Testis (tissue), 2 donors: ENCODE measurements at regions not wholly inside any gene's neighbourhood (a gene's known extent, or its start where the extent isn't known, plus 50 kb on each side); places are given as distances from the start of the nearest gene placed in this dataset.

Source experiments
- CTCF ChIP-seq, 3 experiments: fragments of 450-650 bp in 2 of 3; fragments of 200-600 bp in 1 of 3; sonication (generic) in 1 of 3; IDR thresholded peaks; one replicate each; pipeline ENCODE4 v1.5.1; 2016 to 2019; ENCODE audit warnings: antibody characterized with exemption in 3 of 3, mild to moderate bottlenecking in 2 of 3, moderate library complexity in 1 of 3
- POLR2A ChIP-seq: fragments of 450-650 bp; IDR thresholded peaks from one replicate; pipeline ENCODE4 v1.6.1; 2017; ENCODE audit warnings: antibody characterized with exemption, mild to moderate bottlenecking, moderate library complexity

- TF ChIP-seq CTCF (IDR thresholded peaks at IDR 0.05) (no peak), POLR2A (no peak)
Observed at GRCh38 chr18:57220930-57221483, 74.1 kb downstream of the BOD1L2 start.
